ENCODE measurements at regions not wholly inside any gene's neighbourhood (a gene's known extent, or its start where the extent isn't known, plus 50 kb on each side); places are given as distances from the start of the nearest gene placed in this dataset.

DNA sequence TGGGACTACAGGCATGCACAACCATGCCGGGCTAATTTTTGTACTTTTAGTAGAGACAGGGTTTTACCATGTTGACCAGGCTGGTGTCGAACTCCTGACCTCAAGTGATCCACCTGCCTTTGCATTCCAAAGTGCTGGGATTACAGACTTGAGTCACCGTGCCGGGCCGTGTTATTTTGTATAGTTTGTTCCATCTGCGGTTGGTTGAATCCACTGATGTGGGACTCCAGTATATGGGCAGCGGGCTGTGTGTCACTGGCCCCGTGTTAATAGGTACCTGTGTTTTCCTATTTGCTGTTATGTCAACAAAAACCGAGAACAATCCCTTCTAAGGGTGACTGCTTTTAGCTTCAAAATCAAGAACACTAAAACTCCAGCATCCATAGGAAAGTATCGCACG lies 297.6 kb upstream of the PITRM1 start:
- no peak for DNase-seq (ENCODE audit: insufficient read length, low spot score)
- no peak for TF ChIP-seq CTCF (IDR thresholded peaks at IDR 0.05; ENCODE audit: insufficient read depth, missing control alignments)
- no peak for FAIRE-seq

DNA sequence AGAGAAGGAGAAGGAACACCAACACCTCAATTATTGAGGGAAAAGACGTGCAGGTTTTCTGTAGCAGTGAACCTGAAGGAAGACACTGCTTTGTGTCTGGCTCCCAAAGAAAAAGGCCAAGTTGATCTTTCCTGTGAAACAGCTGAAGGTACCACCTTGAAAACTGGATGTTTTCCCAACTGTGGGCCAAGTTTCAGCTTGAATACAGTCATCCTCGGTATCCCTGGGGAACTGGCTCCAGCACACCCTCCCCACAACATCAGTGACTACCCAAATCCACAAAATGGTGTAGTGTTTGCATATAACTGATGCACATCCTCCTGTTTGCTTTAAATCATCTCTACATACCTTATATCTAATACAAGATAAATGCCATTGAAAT lies 297.0 kb upstream of the PITRM1 start:
- no peak for DNase-seq (ENCODE audit: insufficient read length, low spot score)
- TF ChIP-seq CTCF (IDR thresholded peaks at IDR 0.05; ENCODE audit: insufficient read depth, missing control alignments): no peak
- no peak for FAIRE-seq

- no peak for FAIRE-seq
- no peak for DNase-seq (ENCODE audit: insufficient read length, low spot score)
- TF ChIP-seq CTCF (IDR thresholded peaks at IDR 0.05; ENCODE audit: insufficient read depth, missing control alignments): no peak
These were observed 296.5 kb upstream of the PITRM1 start for GRCh38 chr10:3468919-3469638.

GRCh38 chr10:3467052-3467951 lies 294.7 kb upstream of the PITRM1 start:
- no peak for DNase-seq (ENCODE audit: insufficient read length, low spot score)
- no peak for TF ChIP-seq CTCF (IDR thresholded peaks at IDR 0.05; ENCODE audit: insufficient read depth, missing control alignments)
- FAIRE-seq: no peak

DNA sequence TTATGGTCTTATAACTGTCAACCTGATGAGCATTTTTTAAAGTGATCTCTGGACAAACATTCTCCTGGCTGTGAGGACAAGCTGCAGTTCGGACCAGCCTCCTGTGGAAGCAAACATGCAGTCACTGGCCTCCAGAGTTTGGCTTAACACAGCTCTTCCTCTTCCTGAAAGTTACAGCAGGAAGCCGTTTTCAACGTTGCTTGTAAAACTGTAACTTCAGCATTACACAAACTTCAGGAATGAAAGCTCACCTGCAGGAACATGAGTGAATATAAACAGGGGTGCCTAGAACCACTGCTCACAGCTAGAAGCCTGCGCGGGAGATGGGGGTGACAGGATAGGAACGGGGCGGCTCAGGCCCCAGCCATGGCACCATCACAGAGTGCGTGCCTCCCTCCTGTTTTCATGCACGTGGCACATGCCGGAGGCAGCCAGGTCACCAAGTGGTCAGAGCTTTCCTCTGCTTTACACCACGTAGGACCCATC lies 292.9 kb upstream of the PITRM1 start:
- TF ChIP-seq CTCF (IDR thresholded peaks at IDR 0.05; ENCODE audit: insufficient read depth, missing control alignments): no peak
- FAIRE-seq (no peak), DNase-seq (ENCODE audit: insufficient read length, low spot score) (no peak)

GRCh38 chr10:3464760-3465405 lies 292.3 kb upstream of the PITRM1 start:
- DNase-seq (ENCODE audit: insufficient read length, low spot score) (no peak), FAIRE-seq (no peak)
- no peak for TF ChIP-seq CTCF (IDR thresholded peaks at IDR 0.05; ENCODE audit: insufficient read depth, missing control alignments)

All from D721Med (cell line).